HepG2 (cell line): ENCODE measurements at regions not wholly inside any gene's neighbourhood (a gene's known extent, or its start where the extent isn't known, plus 50 kb on each side); places are given as distances from the start of the nearest gene placed in this dataset.

Source experiments
- ARNTL ChIP-seq: sonication (generic); formaldehyde crosslinking; IDR thresholded peaks from 2 replicates; pipeline ENCODE4 v1.4.0; 2020; ENCODE audit warnings: mild to moderate bottlenecking, missing genetic modification reagents
- GATAD2A ChIP-seq: IDR thresholded peaks from 2 replicates; pipeline ENCODE4 v1.6.1; 2016
- POLR2A ChIP-seq, 2 experiments: IDR thresholded peaks; 2 replicates each; pipeline ENCODE4 v1.6.1; 2011; ENCODE audit warnings: low read depth in 2 of 2, low read length in 2 of 2, mild to moderate bottlenecking in 1 of 2, moderate library complexity in 1 of 2; ENCODE audit not compliant: insufficient read depth in 1 of 2
- TAF1 ChIP-seq: sonication (generic); formaldehyde crosslinking; IDR thresholded peaks from 2 replicates; pipeline ENCODE4 v1.4.0; 2020; ENCODE audit warnings: missing genetic modification reagents
- ZNF431 ChIP-seq: sonication (generic); formaldehyde crosslinking; IDR thresholded peaks from 2 replicates; pipeline ENCODE4 v1.9.0; 2022; ENCODE audit warnings: missing genetic modification reagents, low read depth, mild to moderate bottlenecking, borderline replicate concordance
- TF ChIP-seq, protein P1 (sequence below): sonication (generic); formaldehyde crosslinking; IDR thresholded peaks from 2 replicates; pipeline ENCODE4 v1.5.0; 2020; ENCODE audit warnings: mild to moderate bottlenecking, missing genetic modification reagents, moderate library complexity
- TF ChIP-seq, protein P2 (sequence below), 2 experiments: fragments of 450-650 bp in 1 of 2; sonication (generic) in 1 of 2; formaldehyde crosslinking; IDR thresholded peaks; 2 replicates each; pipeline versions ENCODE4 v1.5.0 to v1.8.0; 2020 to 2022; ENCODE audit warnings: mild to moderate bottlenecking in 1 of 2, missing genetic modification reagents in 1 of 2
- TF ChIP-seq, protein P3 (sequence below): IDR thresholded peaks from 2 replicates; pipeline ENCODE4 v1.6.1; 2018; ENCODE audit warnings: missing genetic modification reagents, mild to moderate bottlenecking, missing compliant biosample characterization

DNA sequence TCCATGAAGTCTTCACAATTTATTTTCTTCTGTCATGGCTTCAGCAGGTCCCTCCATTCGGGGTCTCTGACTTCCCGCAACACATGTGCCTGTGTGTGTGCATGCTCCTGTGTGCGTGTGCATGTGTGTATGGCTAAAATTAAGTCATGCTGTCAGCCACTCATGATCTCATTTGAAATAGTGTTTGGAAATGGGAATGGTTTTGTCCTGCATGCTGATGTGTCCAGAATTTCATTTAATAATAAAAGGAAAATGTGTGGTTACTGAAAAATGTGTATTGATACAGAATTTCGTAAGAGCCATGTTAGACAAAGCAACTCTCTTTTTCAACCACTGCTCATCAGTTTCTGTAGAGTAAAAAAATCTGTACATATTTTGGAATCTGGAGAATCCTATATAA is 123.8 kb upstream of the PRDX6 start:
- TF ChIP-seq POLR2A (IDR thresholded peaks at IDR 0.05; ENCODE audit: insufficient read depth in 1 of 2, low read depth in 2 of 2, low read length in 2 of 2) = no peak
- TF ChIP-seq, protein P1, sequence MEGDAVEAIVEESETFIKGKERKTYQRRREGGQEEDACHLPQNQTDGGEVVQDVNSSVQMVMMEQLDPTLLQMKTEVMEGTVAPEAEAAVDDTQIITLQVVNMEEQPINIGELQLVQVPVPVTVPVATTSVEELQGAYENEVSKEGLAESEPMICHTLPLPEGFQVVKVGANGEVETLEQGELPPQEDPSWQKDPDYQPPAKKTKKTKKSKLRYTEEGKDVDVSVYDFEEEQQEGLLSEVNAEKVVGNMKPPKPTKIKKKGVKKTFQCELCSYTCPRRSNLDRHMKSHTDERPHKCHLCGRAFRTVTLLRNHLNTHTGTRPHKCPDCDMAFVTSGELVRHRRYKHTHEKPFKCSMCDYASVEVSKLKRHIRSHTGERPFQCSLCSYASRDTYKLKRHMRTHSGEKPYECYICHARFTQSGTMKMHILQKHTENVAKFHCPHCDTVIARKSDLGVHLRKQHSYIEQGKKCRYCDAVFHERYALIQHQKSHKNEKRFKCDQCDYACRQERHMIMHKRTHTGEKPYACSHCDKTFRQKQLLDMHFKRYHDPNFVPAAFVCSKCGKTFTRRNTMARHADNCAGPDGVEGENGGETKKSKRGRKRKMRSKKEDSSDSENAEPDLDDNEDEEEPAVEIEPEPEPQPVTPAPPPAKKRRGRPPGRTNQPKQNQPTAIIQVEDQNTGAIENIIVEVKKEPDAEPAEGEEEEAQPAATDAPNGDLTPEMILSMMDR (CRISPR knock-in tag) = no peak
- TF ChIP-seq, protein P2, sequence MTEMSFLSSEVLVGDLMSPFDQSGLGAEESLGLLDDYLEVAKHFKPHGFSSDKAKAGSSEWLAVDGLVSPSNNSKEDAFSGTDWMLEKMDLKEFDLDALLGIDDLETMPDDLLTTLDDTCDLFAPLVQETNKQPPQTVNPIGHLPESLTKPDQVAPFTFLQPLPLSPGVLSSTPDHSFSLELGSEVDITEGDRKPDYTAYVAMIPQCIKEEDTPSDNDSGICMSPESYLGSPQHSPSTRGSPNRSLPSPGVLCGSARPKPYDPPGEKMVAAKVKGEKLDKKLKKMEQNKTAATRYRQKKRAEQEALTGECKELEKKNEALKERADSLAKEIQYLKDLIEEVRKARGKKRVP (CRISPR knock-in tag; IDR thresholded peaks at IDR 0.05) = no peak
- TF ChIP-seq, protein P3, sequence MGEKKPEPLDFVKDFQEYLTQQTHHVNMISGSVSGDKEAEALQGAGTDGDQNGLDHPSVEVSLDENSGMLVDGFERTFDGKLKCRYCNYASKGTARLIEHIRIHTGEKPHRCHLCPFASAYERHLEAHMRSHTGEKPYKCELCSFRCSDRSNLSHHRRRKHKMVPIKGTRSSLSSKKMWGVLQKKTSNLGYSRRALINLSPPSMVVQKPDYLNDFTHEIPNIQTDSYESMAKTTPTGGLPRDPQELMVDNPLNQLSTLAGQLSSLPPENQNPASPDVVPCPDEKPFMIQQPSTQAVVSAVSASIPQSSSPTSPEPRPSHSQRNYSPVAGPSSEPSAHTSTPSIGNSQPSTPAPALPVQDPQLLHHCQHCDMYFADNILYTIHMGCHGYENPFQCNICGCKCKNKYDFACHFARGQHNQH (CRISPR knock-in tag) = no peak
- TF ChIP-seq ZNF431 (CRISPR knock-in tag) = no peak
- no peak for TF ChIP-seq ARNTL
- TF ChIP-seq GATAD2A (CRISPR knock-in tag) = no peak
- no peak for TF ChIP-seq TAF1
